Upper lobe of right lung (tissue), 1 donor: ENCODE measurements at regions not wholly inside any gene's neighbourhood (a gene's known extent, or its start where the extent isn't known, plus 50 kb on each side); places are given as distances from the start of the nearest gene placed in this dataset.

Experiments used
- ATAC-seq: fragments of 200-7000 bp; cut with Tn5 transposase; one replicate; pipeline ENCODE4 v1.9.1; 2020; ENCODE audit warnings: mild to moderate bottlenecking, moderate library complexity
- DNase-seq: peaks from one replicate; pipeline ENCODE4 v3.0.0-alpha.2; 2020
- H3K27ac ChIP-seq: fragments of 200-600 bp; one replicate; pipeline ENCODE4 v1.8.0; 2022
- H3K27me3 ChIP-seq: fragments of 200-600 bp; one replicate; pipeline ENCODE4 v1.8.0; 2022; ENCODE audit warnings: mild to moderate bottlenecking
- H3K36me3 ChIP-seq: fragments of 200-600 bp; one replicate; pipeline ENCODE4 v1.8.0; 2022
- H3K4me1 ChIP-seq: fragments of 200-600 bp; one replicate; pipeline ENCODE4 v1.8.0; 2022
- H3K4me3 ChIP-seq: fragments of 200-600 bp; one replicate; pipeline ENCODE4 v1.8.0; 2022; ENCODE audit warnings: mild to moderate bottlenecking
- H3K9me3 ChIP-seq: fragments of 200-600 bp; one replicate; pipeline ENCODE4 v1.8.0; 2022
- CTCF ChIP-seq: fragments of 200-600 bp; IDR thresholded peaks from one replicate; pipeline ENCODE4 v1.8.0; 2022; ENCODE audit warnings: antibody characterized with exemption
- intact Hi-C: fragments of 100-400 bp; cut with DNase I; formaldehyde crosslinking; loops from one replicate; pipeline ENCODE4 v1.11.0; 2022
- donor health status: DM: no; HTN: yes; CAD: no; lungs with severe emphysema.

- peak overlapping the region; percentile 84 for H3K27ac ChIP-seq
- no peaks in the 10 kb centered on the region for H3K36me3 ChIP-seq
- peak; percentile 27 for ATAC-seq
- TF ChIP-seq CTCF: no peak
- H3K4me1 ChIP-seq: peaks cover 19% of the 10 kb centered on the region
- no peaks in the 10 kb centered on the region for H3K9me3 ChIP-seq
- intact Hi-C loops: no loop called here
- H3K27me3 ChIP-seq: no peaks in the 10 kb centered on the region
- no peak overlapping the region for H3K4me3 ChIP-seq
- DNase-seq: no peak
These were observed 63.9 kb upstream of the SMIM36 start for GRCh38 chr17:55575058-55575636.

DNA sequence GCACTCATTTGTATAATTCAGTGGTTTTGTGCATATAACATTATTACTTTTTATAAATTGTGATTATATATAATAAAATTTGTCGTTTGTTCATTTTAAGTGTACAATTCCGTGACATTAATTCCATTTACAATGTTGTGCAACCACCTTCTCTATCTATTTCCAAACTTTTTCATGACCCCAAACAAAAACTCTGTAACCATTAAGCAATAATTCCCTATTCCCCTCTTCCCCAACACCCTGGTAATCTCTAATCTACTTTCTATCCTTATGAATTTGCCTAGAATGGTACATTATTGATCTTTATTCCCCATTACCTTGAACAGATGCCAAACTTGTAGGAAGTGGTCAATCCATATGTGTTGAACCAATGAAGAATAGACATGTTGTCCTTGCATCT is 61.3 kb upstream of the SMIM36 start:
- Histone ChIP-seq H3K9me3 (no peaks in the 10 kb centered on the region), H3K4me3 (no peak overlapping the region), H3K27ac (no peak overlapping the region), H3K27me3 (no peaks in the 10 kb centered on the region), H3K36me3 (no peaks in the 10 kb centered on the region), H3K4me1 (peaks cover 16% of the 10 kb centered on the region)
- intact Hi-C loops: no loop called here
- no peak for TF ChIP-seq CTCF
- DNase-seq (no peak), ATAC-seq (no peak)

DNA sequence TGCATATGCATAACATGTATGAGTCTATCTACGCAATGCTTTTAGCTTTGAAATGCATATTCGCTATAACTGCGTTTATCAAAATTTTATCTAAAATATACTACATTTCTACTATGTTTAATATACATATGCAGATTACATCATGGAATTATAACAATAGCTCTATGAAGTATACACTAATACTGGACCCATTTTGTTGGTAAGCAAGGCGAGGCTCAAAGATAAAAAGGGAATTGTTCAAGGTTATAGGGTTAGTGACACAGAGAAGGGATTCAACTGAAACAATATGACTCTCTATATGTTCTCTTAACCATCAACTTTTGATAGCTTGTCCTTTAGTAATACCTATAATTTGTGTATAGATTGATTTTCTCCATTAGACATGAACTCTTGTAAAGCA is 60.9 kb upstream of the SMIM36 start:
- no peak overlapping the region for H3K27ac ChIP-seq
- no peaks in the 10 kb centered on the region for H3K9me3 ChIP-seq
- H3K27me3 ChIP-seq: no peaks in the 10 kb centered on the region
- peaks cover 15% of the 10 kb centered on the region for H3K4me1 ChIP-seq
- no peak for DNase-seq
- no peaks in the 10 kb centered on the region for H3K36me3 ChIP-seq
- intact Hi-C loops: no loop called here
- no peak for TF ChIP-seq CTCF
- no peak for ATAC-seq
- H3K4me3 ChIP-seq: no peak overlapping the region

GRCh38 chr17:55571095-55571494 is 59.8 kb upstream of the SMIM36 start:
- Histone ChIP-seq H3K9me3 (no peaks in the 10 kb centered on the region), H3K27me3 (no peaks in the 10 kb centered on the region), H3K4me3 (no peak overlapping the region), H3K36me3 (no peaks in the 10 kb centered on the region), H3K4me1 (peaks cover 6% of the 10 kb centered on the region), H3K27ac (no peak overlapping the region)
- TF ChIP-seq CTCF: no peak
- DNase-seq: no peak
- intact Hi-C loops: no loop called here
- ATAC-seq: no peak

- TF ChIP-seq CTCF: no peak
- Histone ChIP-seq H3K36me3 (no peaks in the 10 kb centered on the region), H3K27ac (no peak overlapping the region), H3K27me3 (no peaks in the 10 kb centered on the region), H3K4me3 (no peak overlapping the region), H3K4me1 (no peaks in the 10 kb centered on the region), H3K9me3 (no peaks in the 10 kb centered on the region)
- no peak for DNase-seq
- intact Hi-C loops: no loop called here
- no peak for ATAC-seq
These were observed 59.1 kb upstream of the SMIM36 start for GRCh38 chr17:55570391-55570790.
